ENCODE measurements at regions not wholly inside any gene's neighbourhood (a gene's known extent, or its start where the extent isn't known, plus 50 kb on each side); places are given as distances from the start of the nearest gene placed in this dataset.

DNA sequence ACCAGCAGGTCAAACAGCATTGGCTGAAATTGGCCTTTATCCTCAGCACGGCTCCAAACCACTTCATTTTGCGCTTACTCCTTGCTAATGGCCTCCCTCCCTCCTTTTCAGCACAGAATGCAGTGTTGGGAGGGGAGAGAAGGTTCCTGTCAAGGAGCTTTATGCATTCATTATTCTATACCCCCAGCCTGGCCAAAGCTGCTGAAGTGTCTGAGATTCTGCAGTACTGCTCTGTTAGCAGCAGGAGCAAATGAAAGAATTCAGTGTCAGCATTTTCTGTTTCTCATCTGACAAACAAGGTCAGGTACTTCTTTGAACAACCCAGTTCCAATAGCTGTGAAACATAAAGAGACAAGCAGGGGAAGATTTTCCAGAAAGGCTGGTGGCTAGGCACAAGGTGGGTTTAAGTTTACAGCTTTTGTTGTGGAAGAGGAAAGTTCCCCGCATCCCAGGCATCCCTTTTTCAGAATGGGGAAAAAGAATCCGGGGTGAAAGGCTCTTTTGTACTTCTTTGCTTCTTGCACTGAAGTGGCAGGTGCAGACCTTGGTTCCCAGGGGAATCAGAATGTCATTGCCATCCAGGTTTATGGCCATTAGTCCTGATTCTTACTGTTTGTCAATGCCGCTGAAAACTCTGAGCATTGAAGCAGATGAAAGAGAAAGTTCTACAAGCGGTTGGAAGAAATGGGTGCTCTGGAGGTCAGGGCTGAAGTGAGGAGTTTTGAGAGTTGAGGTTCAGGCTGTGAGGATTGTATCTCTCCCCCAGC lies 109.3 kb upstream of the APC start:
- DNase-seq: peak; percentile 20 to 34

DNA sequence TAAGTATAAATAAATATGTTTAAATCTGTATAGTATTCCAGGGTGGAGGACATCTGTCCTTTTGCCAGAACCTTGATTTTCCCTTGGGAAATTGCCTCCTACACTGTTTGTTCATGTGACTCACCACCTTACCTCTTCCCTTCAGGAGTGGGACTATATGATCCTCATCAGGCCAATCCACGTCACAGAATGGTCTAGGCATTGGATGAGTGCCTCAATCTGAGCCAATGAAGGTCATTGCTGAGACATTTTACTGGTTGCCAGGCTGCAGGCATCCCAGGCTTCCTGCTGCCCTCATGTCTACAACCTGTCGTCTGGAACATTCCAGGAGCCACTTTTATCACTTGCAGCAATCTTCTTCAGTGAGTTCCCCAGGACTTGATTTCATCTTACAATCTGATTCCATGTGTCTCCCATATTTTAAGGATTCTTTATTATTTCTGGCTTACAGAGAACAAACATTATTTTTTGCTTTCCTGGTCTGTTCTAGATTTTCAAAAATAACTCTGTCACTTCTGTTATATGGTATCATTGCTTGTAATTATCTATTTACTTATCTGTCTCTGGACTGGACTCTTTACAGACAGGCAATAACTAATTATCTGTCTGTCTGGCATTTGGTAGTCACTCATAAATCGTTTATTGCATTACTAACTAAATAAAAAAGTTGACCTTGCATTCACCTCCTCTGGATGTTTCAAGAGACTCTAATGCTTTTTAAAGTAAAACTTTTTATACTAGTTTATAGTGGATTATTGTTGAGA lies 107.3 kb upstream of the APC start:
- DNase-seq: no peak

DNA sequence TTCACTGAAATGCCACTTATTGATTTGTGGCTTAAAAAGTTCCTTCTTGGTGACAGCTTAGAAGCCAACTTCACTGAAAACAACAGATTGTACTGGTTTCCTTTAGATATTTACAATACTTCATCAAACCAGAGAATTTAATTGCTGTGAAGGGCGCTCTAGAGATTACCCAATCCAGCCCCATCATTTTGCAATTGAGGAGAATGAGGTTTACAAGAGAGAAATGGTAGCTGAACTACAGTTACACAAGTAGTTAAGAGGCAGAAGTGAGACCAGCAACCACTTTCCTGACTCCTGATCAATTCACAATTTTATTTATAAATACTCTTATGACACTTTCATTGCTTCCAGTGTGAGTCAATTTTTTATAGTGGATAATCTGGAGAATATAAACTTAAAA lies 103.5 kb upstream of the APC start:
- no peak for DNase-seq

DNA sequence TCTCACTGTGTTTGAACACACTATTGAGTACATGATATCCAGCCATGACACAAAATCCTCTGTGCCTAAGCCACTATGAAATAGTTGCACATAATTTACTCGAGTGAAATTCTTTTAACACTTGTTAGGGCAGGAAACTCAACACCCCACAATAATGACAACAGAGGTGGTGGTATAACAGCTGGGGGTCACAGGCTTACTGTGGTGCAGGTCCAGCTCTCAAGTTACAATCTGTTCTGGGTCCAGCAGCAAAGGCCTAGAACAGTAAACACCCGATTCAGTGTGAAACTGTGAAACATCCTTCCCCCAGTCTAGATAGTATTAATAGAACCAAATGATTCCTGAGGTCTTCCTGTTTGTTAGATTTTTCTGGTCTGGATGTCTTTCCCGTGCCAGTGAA lies 102.9 kb upstream of the APC start:
- no peak for DNase-seq

DNA sequence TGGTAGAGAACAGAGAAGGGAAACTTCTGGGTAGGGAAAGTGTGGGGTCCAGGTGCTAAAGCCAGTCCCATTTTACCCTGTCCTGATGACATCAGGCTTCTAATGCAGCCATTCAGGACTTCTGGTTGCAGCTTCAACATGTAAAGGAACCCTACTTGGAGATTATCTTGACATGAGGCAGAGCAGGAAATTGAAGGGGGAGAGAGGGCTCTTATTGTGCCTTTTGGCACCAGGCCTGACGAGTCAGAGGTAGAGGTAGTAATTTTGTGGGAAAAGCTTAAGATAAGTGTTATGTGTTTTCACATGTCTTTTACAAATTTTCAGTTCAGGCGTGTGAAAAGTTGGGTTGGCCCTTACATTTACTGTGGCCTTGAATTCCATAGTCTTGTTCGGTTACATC lies 102.4 kb upstream of the APC start:
- no peak for DNase-seq

DNA sequence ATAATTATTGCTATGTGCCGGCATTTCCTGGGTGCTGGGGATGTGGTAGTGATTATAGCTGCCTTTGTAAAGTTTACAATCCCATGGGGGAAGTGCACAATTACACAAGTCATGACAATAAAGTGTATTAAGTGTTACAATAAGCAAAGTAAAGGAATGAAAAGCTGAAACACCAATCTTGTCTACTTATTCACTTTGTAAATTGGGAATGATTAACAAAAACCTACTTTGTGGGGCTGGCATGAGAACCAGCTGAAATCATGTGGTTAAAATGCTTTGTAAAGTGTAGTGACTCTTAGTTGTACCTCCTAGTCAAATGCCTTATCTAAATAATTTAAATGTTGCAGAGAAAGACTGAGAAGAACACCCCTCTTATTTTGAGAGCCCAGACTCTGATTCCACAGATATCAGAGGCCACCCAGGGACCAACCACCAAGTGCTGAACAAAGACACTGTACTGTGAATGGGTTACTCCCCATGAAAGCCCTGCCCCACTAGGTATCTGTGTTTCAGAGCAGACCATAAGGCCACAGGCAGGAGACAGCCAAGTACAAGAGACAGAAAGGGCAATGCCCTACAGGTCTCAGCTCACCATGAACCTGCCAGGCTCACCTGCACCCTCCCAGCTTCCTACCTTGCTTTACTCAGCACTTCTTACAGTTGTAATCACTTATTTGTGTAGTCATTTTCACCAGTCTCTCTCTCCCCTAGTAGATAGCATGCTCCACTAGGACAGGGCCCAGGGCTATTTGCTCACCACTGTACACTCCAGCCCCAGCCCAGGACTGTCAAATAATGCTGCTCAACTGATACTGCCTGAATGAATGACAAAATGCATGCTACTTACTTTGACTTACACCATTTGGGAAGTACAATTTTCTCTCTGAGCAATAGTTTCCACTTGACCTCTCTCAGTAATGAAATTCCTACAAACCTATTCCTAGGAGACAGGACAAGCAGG lies 101.6 kb upstream of the APC start:
- DNase-seq: no peak

DNA sequence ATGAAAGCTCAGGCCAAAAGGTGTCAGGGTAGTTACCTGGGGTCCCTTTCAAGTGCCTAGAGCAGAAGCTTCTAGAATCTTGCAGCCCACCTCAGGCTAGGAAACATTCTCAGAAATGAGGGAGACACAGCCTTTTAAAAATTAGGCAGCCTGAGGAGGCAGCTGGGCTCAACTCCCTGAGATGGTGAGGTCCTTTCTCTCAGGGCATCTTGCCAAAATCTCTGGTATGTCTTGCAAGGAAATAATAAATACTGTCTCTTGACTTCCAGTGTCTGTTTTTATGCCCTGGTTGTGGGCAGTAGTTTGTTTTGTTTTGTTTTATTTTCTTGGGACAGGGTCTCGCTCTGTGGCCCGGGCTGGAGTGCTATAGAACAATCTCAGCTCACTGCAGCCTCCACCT lies 100.9 kb upstream of the APC start:
- DNase-seq: no peak

DNA sequence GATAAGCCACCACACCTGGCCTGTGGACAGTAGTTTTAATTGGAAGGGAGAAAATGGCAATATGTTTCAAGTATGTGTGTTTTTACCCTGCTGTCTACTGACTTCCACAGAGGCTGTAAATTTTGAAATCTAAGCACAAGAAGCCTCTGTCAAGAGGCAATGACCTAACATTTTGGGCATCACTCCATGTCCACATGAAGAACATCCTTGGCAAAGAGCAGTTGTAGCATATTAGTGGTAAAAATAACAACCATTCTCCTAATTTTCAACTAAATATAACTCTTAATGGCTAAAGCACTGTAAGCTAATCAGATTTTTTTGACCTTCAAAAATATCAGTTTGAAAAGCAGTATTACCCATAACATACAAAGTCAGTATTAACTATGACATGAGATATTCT lies 100.3 kb upstream of the APC start:
- DNase-seq: no peak

DNA sequence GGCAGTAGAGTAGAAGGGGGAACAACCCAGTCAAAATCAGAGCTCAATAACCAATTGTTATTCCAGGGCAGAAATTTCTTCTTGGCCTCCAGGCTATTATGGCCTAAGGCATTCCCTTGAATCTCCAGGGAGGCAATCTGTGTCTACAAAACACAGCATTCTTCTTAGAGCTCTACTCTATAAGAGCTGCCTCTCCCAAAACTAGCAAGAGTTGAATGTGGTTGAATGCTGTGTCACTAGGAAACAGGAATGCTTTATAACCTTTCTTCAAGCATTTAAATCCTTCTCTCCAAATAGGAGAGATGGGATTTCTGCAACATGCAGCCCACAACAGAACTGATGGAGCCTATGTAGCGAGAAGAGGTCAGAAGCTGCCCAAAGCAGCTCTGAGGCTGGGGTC lies 97.1 kb upstream of the APC start:
- no peak for DNase-seq

DNA sequence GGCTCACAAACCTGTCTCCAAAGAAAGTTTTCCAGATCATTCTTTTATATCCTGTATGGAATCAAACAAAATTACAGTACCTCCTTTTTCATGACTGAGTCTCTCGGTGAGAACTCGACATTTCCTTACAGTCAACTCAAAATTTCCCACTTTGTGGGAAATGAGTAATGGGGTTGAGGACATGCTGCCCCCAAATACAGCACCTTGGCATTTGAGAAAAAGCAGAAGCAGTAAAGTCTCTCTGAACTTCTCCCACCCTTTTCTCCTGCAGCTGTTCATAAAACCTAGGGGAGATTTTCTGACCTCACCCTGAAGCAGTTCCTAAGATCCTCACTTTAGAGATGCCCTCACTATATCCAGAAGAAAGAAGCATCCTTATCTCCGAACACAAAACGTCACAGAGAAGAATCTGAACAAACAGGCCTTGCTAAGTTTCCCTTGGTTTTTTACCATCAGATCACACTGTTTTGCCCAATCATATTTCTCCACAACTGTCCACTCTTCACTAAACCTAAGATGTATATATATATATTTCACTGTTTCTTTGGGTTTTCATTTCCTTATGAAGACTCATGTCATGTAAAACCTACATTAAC lies 96.1 kb upstream of the APC start:
- no peak for DNase-seq

DNA sequence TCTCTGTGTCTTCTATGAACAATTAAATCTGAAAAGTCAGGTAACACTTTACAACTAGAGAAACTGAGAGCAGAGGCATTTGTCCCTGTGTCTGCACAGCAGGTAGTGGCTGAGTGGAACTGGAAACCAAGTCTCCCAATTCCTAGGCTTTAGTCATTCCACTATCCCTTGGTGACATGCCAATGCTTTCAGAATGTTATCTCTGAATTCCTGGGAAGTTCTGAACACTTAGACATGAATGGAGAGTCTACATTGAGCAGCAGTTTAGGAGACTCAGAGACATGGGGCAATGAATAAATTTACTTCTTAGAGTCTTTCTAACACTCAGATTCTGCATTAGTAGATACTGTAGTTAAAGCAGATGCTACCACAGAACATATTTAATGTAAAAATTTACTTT lies 94.8 kb upstream of the APC start:
- DNase-seq: no peak

DNA sequence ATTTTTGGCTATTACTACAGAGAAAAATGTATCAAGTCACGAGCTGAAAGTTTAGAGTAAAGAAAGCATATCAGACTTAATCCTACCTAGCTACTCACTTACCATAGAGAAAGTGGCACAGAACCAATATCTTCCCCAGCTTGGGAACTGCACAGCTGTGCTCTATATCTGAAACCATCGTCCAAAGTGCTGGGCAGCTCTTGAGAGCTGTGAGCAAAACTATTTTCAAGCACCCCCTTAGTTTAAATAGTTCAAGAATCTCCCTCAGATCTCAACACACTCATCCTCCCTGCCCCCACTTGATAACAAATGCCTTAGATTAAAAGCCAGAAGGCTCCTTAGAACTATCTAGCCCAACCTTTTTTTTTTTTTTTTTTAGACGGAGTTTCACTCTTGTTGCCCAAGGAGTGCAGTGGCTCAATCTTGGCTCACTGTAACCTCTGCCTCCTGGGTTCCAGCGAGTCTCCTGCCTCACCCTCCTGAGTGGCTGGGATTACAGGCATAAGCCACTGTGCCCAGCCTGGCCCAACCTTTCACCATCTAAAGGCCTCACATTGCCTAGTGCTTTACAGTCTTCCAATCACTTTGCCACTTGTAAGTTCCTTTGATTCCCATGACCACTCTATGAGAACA lies 94.2 kb upstream of the APC start:
- DNase-seq: no peak

DNA sequence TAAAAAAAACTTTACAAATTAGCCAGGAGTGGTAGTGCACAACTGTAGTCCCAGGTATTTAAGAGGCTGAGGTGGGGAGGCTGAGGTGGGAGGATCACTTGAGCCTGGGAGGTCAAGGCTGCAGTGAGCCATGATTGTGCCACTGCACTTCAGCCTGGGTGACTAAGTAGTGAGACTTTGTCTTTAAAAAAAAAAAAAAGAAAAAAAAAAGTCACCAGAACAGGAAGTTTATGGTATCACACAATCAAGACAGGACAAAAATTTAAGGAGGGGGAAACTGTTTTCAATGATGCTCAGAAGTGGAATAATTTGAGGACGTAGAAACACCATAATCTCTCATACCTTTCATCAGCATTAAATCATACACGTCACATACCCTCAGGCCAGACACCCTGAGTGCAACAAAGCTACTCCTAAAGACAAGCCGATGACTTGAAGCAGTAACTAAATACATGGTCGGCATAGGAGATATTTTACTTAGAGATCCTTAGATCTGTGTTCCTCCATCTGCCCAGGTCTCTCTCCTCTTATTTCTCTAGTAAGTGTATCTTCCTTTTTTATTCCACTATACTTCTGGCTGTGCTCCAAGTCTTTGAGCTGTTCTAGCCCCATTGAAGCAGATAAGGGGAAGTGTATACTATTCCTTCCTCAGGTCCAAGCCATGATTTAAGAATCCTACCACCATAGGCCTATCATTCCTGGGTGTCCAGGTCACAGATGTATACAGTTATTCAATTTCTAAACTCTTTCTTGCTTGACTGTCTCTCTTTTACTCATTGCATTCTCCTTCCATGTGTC lies 91.3 kb upstream of the APC start:
- DNase-seq: no peak

DNA sequence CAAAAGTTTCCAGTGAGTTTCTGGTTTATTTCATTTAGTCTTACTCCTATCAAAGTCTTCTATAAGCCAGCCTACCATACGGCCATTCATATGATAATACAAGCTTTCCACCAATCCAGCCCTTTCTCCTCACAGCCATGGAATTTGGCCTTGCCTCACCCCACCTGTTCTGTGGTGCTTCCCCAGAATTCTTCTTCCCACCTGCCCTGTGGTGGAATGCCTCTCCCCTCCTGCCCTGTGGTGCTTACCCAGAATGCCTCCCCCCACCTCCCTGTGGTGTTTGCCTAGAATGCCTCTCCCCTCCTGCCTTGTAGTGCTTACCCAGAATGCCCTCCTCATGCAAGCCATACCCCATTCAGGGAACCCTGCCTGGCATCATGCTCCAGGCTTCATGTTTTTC lies 90.3 kb upstream of the APC start:
- no peak for DNase-seq

DNA sequence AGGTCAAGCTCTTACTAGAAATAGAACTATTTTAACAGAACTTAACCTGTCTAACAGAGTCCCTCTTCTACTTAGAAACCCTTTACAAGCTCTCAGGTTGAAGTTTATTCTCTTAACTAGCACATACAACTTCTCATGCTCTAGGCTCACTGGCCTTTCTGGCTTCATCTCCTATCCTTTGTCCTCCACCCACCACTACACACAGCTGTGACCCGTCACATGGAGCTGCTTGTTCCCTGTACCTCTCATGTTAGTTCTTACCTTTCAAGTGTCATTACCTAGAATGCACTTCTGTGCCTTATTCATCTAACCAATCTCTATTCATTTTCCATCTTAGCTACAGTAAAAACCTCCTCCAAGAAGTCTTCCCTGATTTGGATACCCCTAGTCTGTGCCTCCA lies 89.4 kb upstream of the APC start:
- no peak for DNase-seq

DNA sequence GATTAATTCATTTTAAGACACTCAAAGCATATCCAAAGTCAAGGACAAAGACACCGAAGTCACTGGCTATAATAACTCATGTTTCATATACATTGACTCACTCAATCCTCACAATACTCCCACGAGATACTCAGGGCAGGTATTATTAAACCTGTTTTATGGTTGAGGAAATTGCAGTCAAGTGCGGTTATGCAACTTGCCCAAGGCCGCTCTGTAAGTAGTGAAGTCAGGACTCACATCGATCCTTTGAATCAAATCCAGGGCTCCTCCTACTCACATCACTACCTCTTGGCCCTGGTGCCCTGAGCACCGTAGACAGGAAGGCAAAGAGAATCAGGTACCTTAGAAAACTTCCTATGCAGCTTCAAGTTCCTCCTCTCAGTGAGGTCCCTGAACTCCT lies 87.8 kb upstream of the APC start:
- DNase-seq: no peak

DNA sequence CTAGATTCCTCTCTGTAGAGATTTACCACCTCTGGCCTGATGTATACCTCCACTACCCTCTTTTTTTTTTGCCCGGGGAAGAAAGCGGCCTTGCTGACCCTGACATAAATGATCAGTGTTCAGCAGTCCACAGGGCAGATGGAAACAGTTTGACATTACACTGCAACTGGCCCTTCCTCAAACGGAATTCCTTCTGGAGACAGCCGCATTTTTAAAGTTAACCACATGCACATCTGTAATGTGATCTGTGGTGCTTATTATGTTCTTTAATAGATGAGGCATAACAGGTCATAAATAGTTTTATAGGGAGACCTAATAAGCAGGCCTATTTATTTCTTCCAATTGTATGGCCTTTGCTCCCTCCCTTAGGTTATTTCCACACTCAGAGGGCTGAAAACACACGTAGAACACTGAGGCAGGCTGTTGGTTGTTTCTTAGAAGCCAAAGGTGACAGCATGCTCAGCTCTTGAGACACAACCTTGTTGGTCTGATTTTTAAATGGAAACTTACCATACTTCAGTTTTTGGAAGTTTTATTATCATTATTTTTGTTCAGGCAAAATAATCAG lies 84.0 kb upstream of the APC start:
- DNase-seq: no peak

DNA sequence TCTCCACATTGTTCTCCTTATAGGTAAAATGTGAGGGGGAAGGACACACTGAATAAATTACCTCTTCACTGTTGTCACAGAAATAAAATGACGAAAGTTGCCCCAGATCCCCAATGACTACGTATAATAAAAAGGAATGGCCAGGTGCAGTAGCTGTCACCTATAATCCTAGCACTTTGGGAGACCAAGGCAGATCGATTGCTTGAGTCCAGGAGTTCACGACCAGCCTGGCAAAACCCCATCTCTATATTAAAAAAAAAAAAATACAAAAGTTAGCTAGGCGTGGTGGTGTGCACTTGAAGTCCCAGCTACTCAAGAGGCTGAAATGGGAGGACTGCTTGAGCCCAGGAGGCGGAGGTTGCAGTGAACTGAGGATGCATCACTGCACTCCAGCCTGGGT lies 82.2 kb upstream of the APC start:
- no peak for DNase-seq

DNA sequence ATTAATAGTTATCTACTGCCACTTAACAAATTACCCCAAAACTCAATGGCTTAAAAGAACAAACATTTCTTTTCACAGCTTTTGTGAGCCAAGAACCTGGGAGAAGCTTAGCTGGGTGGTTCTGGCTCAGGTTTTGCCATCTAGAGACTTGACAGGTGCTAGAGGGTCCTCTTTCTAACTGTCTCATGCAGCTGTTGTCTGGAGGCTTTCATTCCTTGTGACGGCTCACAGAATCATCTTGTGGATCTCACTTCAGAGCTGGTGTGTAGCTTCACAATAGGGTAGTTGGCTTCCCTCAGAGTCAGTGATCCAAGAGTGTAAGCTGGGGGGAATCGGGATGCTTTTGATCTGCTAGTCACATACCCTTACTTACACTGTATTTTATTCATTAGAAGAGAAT lies 81.2 kb upstream of the APC start:
- no peak for DNase-seq

DNA sequence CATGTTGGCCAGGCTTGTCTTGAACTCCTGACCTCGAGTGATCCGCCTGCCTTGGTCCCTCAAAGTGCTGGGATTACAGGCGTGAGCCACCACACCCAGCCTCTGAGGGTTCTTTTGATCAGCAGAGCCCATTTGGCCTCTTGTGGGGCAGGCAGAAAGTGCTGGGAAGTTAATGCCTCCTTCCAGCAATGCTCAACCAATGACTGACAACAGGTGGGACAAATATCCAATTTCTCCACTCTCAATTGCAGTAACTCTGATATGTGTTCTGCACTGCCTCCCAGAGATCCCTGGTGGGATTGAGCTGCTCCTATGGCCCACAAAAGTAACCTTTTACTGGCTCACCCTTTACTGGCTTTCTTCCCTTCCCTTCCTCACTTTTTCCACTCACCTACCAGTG lies 79.9 kb upstream of the APC start:
- no peak for DNase-seq

DNA sequence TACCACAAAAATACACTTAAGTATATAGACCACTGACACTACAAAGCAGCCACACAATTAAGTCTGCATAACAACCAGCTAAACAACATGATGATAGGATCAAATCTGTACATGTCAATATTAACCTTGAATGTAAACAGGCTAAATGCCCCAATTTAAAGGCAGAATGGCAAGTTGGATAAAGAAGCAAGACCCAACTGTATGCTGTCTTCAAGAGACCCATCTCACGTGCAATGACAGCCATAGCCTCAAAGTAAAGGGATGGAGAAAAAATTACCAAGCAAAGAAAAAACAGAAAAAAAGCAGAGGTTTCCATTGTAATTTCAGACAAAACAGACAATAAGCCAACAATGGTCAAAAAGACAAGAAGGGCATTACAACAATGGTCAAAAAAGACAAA lies 77.3 kb upstream of the APC start:
- no peak for DNase-seq

DNA sequence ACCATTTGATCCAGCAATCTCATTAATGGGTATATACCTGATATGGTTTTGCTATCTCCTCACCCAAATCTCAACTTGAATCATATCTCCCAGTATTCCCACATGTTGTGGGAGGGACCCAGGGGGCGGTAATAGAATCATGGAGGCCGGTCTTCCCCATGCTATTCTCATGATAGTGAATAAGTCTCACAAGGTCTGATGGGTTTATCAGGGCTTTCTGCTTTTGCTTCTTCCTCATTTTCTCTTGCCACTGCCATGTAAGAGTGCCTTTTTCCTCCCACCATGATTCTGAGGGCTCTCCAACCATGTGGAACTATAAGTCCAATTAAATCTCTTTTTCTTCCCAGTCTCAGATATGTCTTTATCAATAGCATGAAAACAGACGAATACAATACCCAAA lies 74.5 kb upstream of the APC start:
- DNase-seq: no peak

All from NCI-H524 (cell line).